GM12865 (cell line): ENCODE measurements at regions not wholly inside any gene's neighbourhood (a gene's known extent, or its start where the extent isn't known, plus 50 kb on each side); places are given as distances from the start of the nearest gene placed in this dataset.

Experiments
- DNase-seq: peaks from one replicate; pipeline ENCODE4 v3.0.0; 2010; ENCODE audit warnings: low read depth
- H3K4me3 ChIP-seq: 2 replicates; pipeline ENCODE4 v1.5.1; 2011; ENCODE audit warnings: mild to moderate bottlenecking, low read depth, low read length, control low read depth
- CTCF ChIP-seq: IDR thresholded peaks from 2 replicates; pipeline ENCODE4 v1.5.1; 2011; ENCODE audit warnings: low read length, control low read depth, low read depth, inconsistent platforms; ENCODE audit not compliant: insufficient read depth; ENCODE audit errors: missing control alignments

GRCh38 chr11:39804271-39804670 is 1655.2 kb downstream of the LRRC4C start:
- H3K4me3 ChIP-seq, result no peak overlapping the region
- no peak for DNase-seq
- TF ChIP-seq CTCF, result no peak

- no peak overlapping the region for H3K4me3 ChIP-seq
- no peak for DNase-seq
- no peak for TF ChIP-seq CTCF
These were observed 1672.8 kb downstream of the LRRC4C start for GRCh38 chr11:39786682-39787081.

GRCh38 chr11:39786281-39786680 is 1673.2 kb downstream of the LRRC4C start:
- no peak for TF ChIP-seq CTCF
- DNase-seq, result no peak
- no peak overlapping the region for H3K4me3 ChIP-seq

GRCh38 chr11:39784873-39785272 is 1674.6 kb downstream of the LRRC4C start:
- H3K4me3 ChIP-seq, result no peak overlapping the region
- TF ChIP-seq CTCF, result no peak
- no peak for DNase-seq

GRCh38 chr11:39780131-39780530 is 1679.3 kb downstream of the LRRC4C start:
- TF ChIP-seq CTCF, result no peak
- no peak overlapping the region for H3K4me3 ChIP-seq
- DNase-seq, result no peak

- TF ChIP-seq CTCF, result no peak
- DNase-seq, result no peak
- no peak overlapping the region for H3K4me3 ChIP-seq
These were observed 1682.4 kb downstream of the LRRC4C start for GRCh38 chr11:39777035-39777434.

GRCh38 chr11:39772525-39773137 is 1686.8 kb downstream of the LRRC4C start:
- no peak overlapping the region for H3K4me3 ChIP-seq
- TF ChIP-seq CTCF, result no peak
- no peak for DNase-seq
